ENCODE measurements at regions not wholly inside any gene's neighbourhood (a gene's known extent, or its start where the extent isn't known, plus 50 kb on each side); places are given as distances from the start of the nearest gene placed in this dataset.
A peak's percentile ranks its signal among the peaks of the same experiment; 100 is the strongest.

DNA sequence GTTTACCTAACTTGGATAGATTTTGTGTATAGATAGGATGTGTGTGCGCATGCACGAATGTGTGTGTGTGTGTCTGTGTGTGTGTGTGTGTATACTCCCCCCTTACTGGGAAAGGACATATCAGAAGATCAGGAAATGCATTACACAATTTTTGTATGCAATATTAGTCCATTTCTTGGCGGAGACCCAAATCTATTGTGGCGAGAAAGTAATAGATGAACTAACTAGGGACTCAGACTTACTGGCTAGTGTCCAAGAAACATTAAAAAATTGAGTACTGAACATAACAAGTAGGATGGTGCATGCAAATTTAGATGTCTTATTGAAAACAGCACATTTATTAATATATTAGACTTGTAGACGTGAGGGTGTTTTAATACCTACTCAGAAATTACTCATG lies 1036.5 kb upstream of the FANCL start:
- WGBS, 2 experiments (ENCODE audit: insufficient coverage in 1 of 2, insufficient read length in 1 of 2): 99 to 100% methylated on average over 1 to 5 of the region's 5 CpGs
- no peak overlapping the region for H3K4me3 ChIP-seq (ENCODE audit: low read length)
- no peak for DNase-seq
- Mint-ChIP-seq H3K36me3 (ENCODE audit: low read depth) (no peaks in the 10 kb centered on the region), H3K27me3 (ENCODE audit: insufficient read depth) (no peaks in the 10 kb centered on the region), H3K4me1 (no peaks in the 10 kb centered on the region), H3K4me3 (no peak overlapping the region), H3K9me3 (no peaks in the 10 kb centered on the region), H3K27ac (no peak overlapping the region)
- no peaks in the 10 kb centered on the region for H3K36me3 ChIP-seq (ENCODE audit: control insufficient read depth, insufficient read depth, low read length)
- H3K9ac ChIP-seq (ENCODE audit: extremely low read depth, low read length, poor library complexity, severe bottlenecking): no peak overlapping the region
- TF ChIP-seq, protein P1, sequence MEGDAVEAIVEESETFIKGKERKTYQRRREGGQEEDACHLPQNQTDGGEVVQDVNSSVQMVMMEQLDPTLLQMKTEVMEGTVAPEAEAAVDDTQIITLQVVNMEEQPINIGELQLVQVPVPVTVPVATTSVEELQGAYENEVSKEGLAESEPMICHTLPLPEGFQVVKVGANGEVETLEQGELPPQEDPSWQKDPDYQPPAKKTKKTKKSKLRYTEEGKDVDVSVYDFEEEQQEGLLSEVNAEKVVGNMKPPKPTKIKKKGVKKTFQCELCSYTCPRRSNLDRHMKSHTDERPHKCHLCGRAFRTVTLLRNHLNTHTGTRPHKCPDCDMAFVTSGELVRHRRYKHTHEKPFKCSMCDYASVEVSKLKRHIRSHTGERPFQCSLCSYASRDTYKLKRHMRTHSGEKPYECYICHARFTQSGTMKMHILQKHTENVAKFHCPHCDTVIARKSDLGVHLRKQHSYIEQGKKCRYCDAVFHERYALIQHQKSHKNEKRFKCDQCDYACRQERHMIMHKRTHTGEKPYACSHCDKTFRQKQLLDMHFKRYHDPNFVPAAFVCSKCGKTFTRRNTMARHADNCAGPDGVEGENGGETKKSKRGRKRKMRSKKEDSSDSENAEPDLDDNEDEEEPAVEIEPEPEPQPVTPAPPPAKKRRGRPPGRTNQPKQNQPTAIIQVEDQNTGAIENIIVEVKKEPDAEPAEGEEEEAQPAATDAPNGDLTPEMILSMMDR (conservative IDR thresholded peaks at IDR 0.05): no peak
- no peak overlapping the region for H3K27ac ChIP-seq (ENCODE audit: low read depth, low read length)
- no peaks in the 10 kb centered on the region for H3K9me3 ChIP-seq (ENCODE audit: control insufficient read depth, low read length)
- H3K4me1 ChIP-seq (ENCODE audit: control insufficient read depth, insufficient read depth, low read length): no peaks in the 10 kb centered on the region
- H3K27me3 ChIP-seq (ENCODE audit: control insufficient read depth, insufficient read depth, low read length, poor library complexity, severe bottlenecking): no peaks in the 10 kb centered on the region

DNA sequence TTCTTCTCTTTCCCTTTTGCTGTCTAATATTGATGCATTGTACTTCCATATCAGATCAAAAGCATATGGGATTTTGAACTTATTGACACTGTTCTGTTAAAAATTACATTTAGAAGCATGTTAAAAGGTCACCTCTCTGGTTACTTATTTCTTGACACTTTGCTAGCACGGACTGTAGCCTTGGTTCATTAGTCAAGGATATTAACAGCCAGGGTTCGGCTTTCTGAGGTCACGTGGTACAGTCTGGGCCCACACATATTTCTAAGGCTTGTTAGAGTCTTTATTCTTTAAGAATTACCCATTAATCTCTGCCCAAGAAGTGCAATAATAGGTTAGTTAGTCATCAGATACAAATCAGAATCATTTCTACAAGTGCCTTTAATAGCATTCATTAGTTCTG lies 1035.8 kb upstream of the FANCL start:
- DNase-seq: no peak
- no peaks in the 10 kb centered on the region for H3K9me3 Mint-ChIP-seq

DNA sequence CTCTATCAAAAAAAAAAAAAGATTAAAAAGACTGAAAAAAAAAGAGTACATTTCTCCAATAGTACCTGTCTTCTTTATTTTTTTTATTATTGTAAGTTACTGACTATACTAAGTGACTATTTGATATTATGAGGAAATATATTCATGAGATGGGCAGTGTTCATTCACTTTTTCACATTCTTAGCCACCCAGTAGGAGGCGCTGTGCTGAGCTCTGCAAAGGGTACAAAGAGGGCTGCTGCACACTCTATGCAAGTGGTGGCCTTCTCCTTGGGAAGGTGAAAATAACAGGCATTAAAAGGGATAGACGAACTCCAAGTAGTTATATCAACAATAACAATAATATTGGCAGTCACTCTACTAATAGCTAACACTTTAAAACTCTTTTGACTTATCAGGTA lies 1034.9 kb upstream of the FANCL start:
- H3K4me3 Mint-ChIP-seq: no peak overlapping the region
- Histone ChIP-seq H3K9me3 (ENCODE audit: control insufficient read depth, low read length) (no peaks in the 10 kb centered on the region), H3K4me1 (ENCODE audit: control insufficient read depth, insufficient read depth, low read length) (no peaks in the 10 kb centered on the region), H3K27ac (ENCODE audit: low read depth, low read length) (no peak overlapping the region), H3K36me3 (ENCODE audit: control insufficient read depth, insufficient read depth, low read length) (no peaks in the 10 kb centered on the region), H3K27me3 (ENCODE audit: control insufficient read depth, insufficient read depth, low read length, poor library complexity, severe bottlenecking) (no peaks in the 10 kb centered on the region), H3K4me3 (ENCODE audit: low read length) (no peak overlapping the region), H3K9ac (ENCODE audit: extremely low read depth, low read length, poor library complexity, severe bottlenecking) (no peak overlapping the region)
- no peak overlapping the region for H3K27ac Mint-ChIP-seq
- H3K4me1 Mint-ChIP-seq: no peaks in the 10 kb centered on the region
- TF ChIP-seq, protein P1 (conservative IDR thresholded peaks at IDR 0.05): peak; percentile 88
- 50% methylated on average over 2 of the region's 2 CpGs; no CpG with 5 or more reads in 1 of the 2 experiments for WGBS, 2 experiments (ENCODE audit: insufficient coverage in 1 of 2, insufficient read length in 1 of 2)
- no peaks in the 10 kb centered on the region for H3K9me3 Mint-ChIP-seq
- peak; percentile 78 for DNase-seq
- H3K36me3 Mint-ChIP-seq (ENCODE audit: low read depth): no peaks in the 10 kb centered on the region
- no peaks in the 10 kb centered on the region for H3K27me3 Mint-ChIP-seq (ENCODE audit: insufficient read depth)

More for the DNA sequence above, 1035.8 kb upstream of the FANCL start:
- no peaks in the 10 kb centered on the region for H3K4me1 ChIP-seq (ENCODE audit: control insufficient read depth, insufficient read depth, low read length)
- no peak overlapping the region for H3K4me3 ChIP-seq (ENCODE audit: low read length)
- 72 to 84% methylated on average over 3 of the region's 3 CpGs for WGBS, 2 experiments (ENCODE audit: insufficient coverage in 1 of 2, insufficient read length in 1 of 2)
- no peaks in the 10 kb centered on the region for H3K27me3 ChIP-seq (ENCODE audit: control insufficient read depth, insufficient read depth, low read length, poor library complexity, severe bottlenecking)
- no peaks in the 10 kb centered on the region for H3K27me3 Mint-ChIP-seq (ENCODE audit: insufficient read depth)
- no peaks in the 10 kb centered on the region for H3K4me1 Mint-ChIP-seq
- no peak overlapping the region for H3K4me3 Mint-ChIP-seq
- TF ChIP-seq, protein P1 (conservative IDR thresholded peaks at IDR 0.05): no peak
- no peaks in the 10 kb centered on the region for H3K9me3 ChIP-seq (ENCODE audit: control insufficient read depth, low read length)
- no peak overlapping the region for H3K9ac ChIP-seq (ENCODE audit: extremely low read depth, low read length, poor library complexity, severe bottlenecking)
- no peaks in the 10 kb centered on the region for H3K36me3 ChIP-seq (ENCODE audit: control insufficient read depth, insufficient read depth, low read length)
- no peak overlapping the region for H3K27ac Mint-ChIP-seq
- H3K27ac ChIP-seq (ENCODE audit: low read depth, low read length): no peak overlapping the region
- H3K36me3 Mint-ChIP-seq (ENCODE audit: low read depth): no peaks in the 10 kb centered on the region

Measured in endodermal cell (in vitro differentiated cells).